ENCODE measurements at regions not wholly inside any gene's neighbourhood (a gene's known extent, or its start where the extent isn't known, plus 50 kb on each side); places are given as distances from the start of the nearest gene placed in this dataset.
"Not testable (repeated sequence)": the region's sequence is repeated elsewhere in the genome, so short reads cannot be mapped to it uniquely, and the experiment has no call there.

GRCh38 chr12:74245458-74245857 is 292.2 kb upstream of the ATXN7L3B start:
- Histone ChIP-seq H2AFZ (ENCODE audit: insufficient read depth, low read depth, low read length, poor library complexity, severe bottlenecking) (no peak overlapping the region), H3K9me3 (replicated peaks in 1 of 2; ENCODE audit: control insufficient read depth in 1 of 2, insufficient read depth in 1 of 2, low read length in 2 of 2) (peaks cover 0 to 7% of the 10 kb centered on the region in 2 donors), H3K27me3 (ENCODE audit: control insufficient read depth in 2 of 2, insufficient read depth in 2 of 2, low read length in 2 of 2) (no peaks in the 10 kb centered on the region), H3K4me2 (replicated peaks; ENCODE audit: extremely low read depth, low read length, poor library complexity, severe bottlenecking) (no peak overlapping the region), H3K4me3 (replicated peaks in 1 of 3; ENCODE audit: low read depth in 2 of 3, low read length in 3 of 3) (no peak overlapping the region), H3K79me2 (ENCODE audit: insufficient read depth, low read length) (no peaks in the 10 kb centered on the region), H4K20me1 (ENCODE audit: insufficient read depth, low read length) (no peaks in the 10 kb centered on the region), H3K36me3 (replicated peaks in 1 of 2; ENCODE audit: control insufficient read depth in 1 of 2, insufficient read depth in 2 of 2, low read length in 2 of 2) (no peaks in the 10 kb centered on the region), H3K4me1 (ENCODE audit: control insufficient read depth in 1 of 2, insufficient read depth in 2 of 2, low read length in 2 of 2) (no peaks in the 10 kb centered on the region), H3K27ac (ENCODE audit: low read depth in 1 of 2, low read length in 2 of 2) (no peak overlapping the region), H3K9ac (ENCODE audit: insufficient read depth, low read length, poor library complexity, severe bottlenecking) (no peak overlapping the region)
- no peak for DNase-seq
- intact Hi-C loops (cut with micrococcal nuclease), result no loop called here
- H3K36me3 Mint-ChIP-seq, result no peaks in the 10 kb centered on the region
- H3K27ac Mint-ChIP-seq, result no peak overlapping the region
- no peaks in the 10 kb centered on the region for H3K27me3 Mint-ChIP-seq (ENCODE audit: low read depth in 3 of 3)
- no peak for TF ChIP-seq CTCF (IDR thresholded peaks at IDR 0.05)
- peaks cover 0 to 7% (median 2%) of the 10 kb centered on the region in 7 donors for H3K9me3 Mint-ChIP-seq
- H3K4me1 Mint-ChIP-seq, result no peaks in the 10 kb centered on the region
- no CpG with 5 or more reads among the region's 1 CpG for WGBS (ENCODE audit: insufficient coverage)
- H3K4me3 Mint-ChIP-seq, result no peak overlapping the region

GRCh38 chr12:74250891-74251290 is 286.7 kb upstream of the ATXN7L3B start:
- TF ChIP-seq CTCF (IDR thresholded peaks at IDR 0.05), result no peak
- no peak overlapping the region for H3K4me3 Mint-ChIP-seq
- H3K9me3 ChIP-seq (replicated peaks in 1 of 2; ENCODE audit: control insufficient read depth in 1 of 2, insufficient read depth in 1 of 2, low read length in 2 of 2), result peaks cover 3 to 12% of the 10 kb centered on the region in 2 donors
- H3K4me3 ChIP-seq (replicated peaks in 1 of 3; ENCODE audit: low read depth in 2 of 3, low read length in 3 of 3), result no peak overlapping the region
- H3K27me3 ChIP-seq (ENCODE audit: control insufficient read depth in 2 of 2, insufficient read depth in 2 of 2, low read length in 2 of 2), result no peaks in the 10 kb centered on the region
- intact Hi-C loops (cut with micrococcal nuclease), result no loop called here
- H3K4me1 Mint-ChIP-seq, result no peaks in the 10 kb centered on the region
- H4K20me1 ChIP-seq (ENCODE audit: insufficient read depth, low read length), result no peaks in the 10 kb centered on the region
- no peak overlapping the region for H3K27ac Mint-ChIP-seq
- H3K79me2 ChIP-seq (ENCODE audit: insufficient read depth, low read length), result no peaks in the 10 kb centered on the region
- H3K4me1 ChIP-seq (ENCODE audit: control insufficient read depth in 1 of 2, insufficient read depth in 2 of 2, low read length in 2 of 2), result no peaks in the 10 kb centered on the region
- no peak for DNase-seq
- no peaks in the 10 kb centered on the region for H3K27me3 Mint-ChIP-seq (ENCODE audit: low read depth in 3 of 3)
- peaks cover 0 to 11% (median 0%) of the 10 kb centered on the region in 7 donors for H3K9me3 Mint-ChIP-seq
- no peak overlapping the region for H2AFZ ChIP-seq (ENCODE audit: insufficient read depth, low read depth, low read length, poor library complexity, severe bottlenecking)
- H3K36me3 Mint-ChIP-seq, result no peaks in the 10 kb centered on the region
- H3K27ac ChIP-seq (ENCODE audit: low read depth in 1 of 2, low read length in 2 of 2), result no peak overlapping the region
- no peak overlapping the region for H3K4me2 ChIP-seq (replicated peaks; ENCODE audit: extremely low read depth, low read length, poor library complexity, severe bottlenecking)
- WGBS (ENCODE audit: insufficient coverage), result no CpG with 5 or more reads among the region's 1 CpG
- H3K9ac ChIP-seq (ENCODE audit: insufficient read depth, low read length, poor library complexity, severe bottlenecking), result no peak overlapping the region
- H3K36me3 ChIP-seq (replicated peaks in 1 of 2; ENCODE audit: control insufficient read depth in 1 of 2, insufficient read depth in 2 of 2, low read length in 2 of 2), result no peaks in the 10 kb centered on the region

- DNase-seq; H3K79me2 ChIP-seq (ENCODE audit: insufficient read depth, low read length); H3K36me3 ChIP-seq (replicated peaks in 1 of 2; ENCODE audit: control insufficient read depth in 1 of 2, insufficient read depth in 2 of 2, low read length in 2 of 2); H3K27ac ChIP-seq (ENCODE audit: low read depth in 1 of 2, low read length in 2 of 2); H3K27me3 Mint-ChIP-seq (ENCODE audit: low read depth in 3 of 3); H4K20me1 ChIP-seq (ENCODE audit: insufficient read depth, low read length); intact Hi-C loops (cut with micrococcal nuclease); H3K4me3 ChIP-seq (replicated peaks in 1 of 3; ENCODE audit: low read depth in 2 of 3, low read length in 3 of 3); H3K4me3 Mint-ChIP-seq; H3K4me1 ChIP-seq (ENCODE audit: control insufficient read depth in 1 of 2, insufficient read depth in 2 of 2, low read length in 2 of 2); H3K27me3 ChIP-seq (ENCODE audit: control insufficient read depth in 2 of 2, insufficient read depth in 2 of 2, low read length in 2 of 2); H3K27ac Mint-ChIP-seq; H3K36me3 Mint-ChIP-seq; H3K4me2 ChIP-seq (replicated peaks; ENCODE audit: extremely low read depth, low read length, poor library complexity, severe bottlenecking); H3K4me1 Mint-ChIP-seq; H3K9ac ChIP-seq (ENCODE audit: insufficient read depth, low read length, poor library complexity, severe bottlenecking); H2AFZ ChIP-seq (ENCODE audit: insufficient read depth, low read depth, low read length, poor library complexity, severe bottlenecking): not testable (repeated sequence)
- H3K9me3 ChIP-seq (replicated peaks in 1 of 2; ENCODE audit: control insufficient read depth in 1 of 2, insufficient read depth in 1 of 2, low read length in 2 of 2), result peaks cover 3 to 12% of the 10 kb centered on the region in 2 donors
- 58% methylated on average over 3 of the region's 4 CpGs for WGBS (ENCODE audit: insufficient coverage)
- peaks cover 0 to 11% (median 0%) of the 10 kb centered on the region in 7 donors for H3K9me3 Mint-ChIP-seq
These were observed 283.8 kb upstream of the ATXN7L3B start for GRCh38 chr12:74253826-74254225.

Data from CD14-positive monocyte (primary cell).